ENCODE measurements at regions not wholly inside any gene's neighbourhood (a gene's known extent, or its start where the extent isn't known, plus 50 kb on each side); places are given as distances from the start of the nearest gene placed in this dataset.

- H3K36me3 Mint-ChIP-seq (ENCODE audit: low read depth) = no peaks in the 10 kb centered on the region
- no peak for TF ChIP-seq CTCF (IDR thresholded peaks at IDR 0.05; ENCODE audit: unreplicated experiment in 3 of 3)
Measured at GRCh38 chr1:194710671-194711070, 1524.3 kb upstream of the B3GALT2 start.

GRCh38 chr1:194709439-194709838 is 1523.0 kb upstream of the B3GALT2 start:
- H3K27me3 Mint-ChIP-seq (ENCODE audit: low read depth) = no peaks in the 10 kb centered on the region
- TF ChIP-seq CTCF (IDR thresholded peaks at IDR 0.05; ENCODE audit: unreplicated experiment in 3 of 3) = no peak
- no peaks in the 10 kb centered on the region for H3K9me3 Mint-ChIP-seq
- no peaks in the 10 kb centered on the region for H3K36me3 Mint-ChIP-seq (ENCODE audit: low read depth)
- peaks cover 5% of the 10 kb centered on the region for H3K4me1 Mint-ChIP-seq
- H3K27ac Mint-ChIP-seq = no peak overlapping the region
- H3K4me3 Mint-ChIP-seq = no peak overlapping the region

More at GRCh38 chr1:194710671-194711070, 1524.3 kb upstream of the B3GALT2 start:
- Mint-ChIP-seq H3K27me3 (ENCODE audit: low read depth) (no peaks in the 10 kb centered on the region), H3K27ac (no peak overlapping the region), H3K4me1 (no peaks in the 10 kb centered on the region), H3K4me3 (no peak overlapping the region), H3K9me3 (no peaks in the 10 kb centered on the region)

GRCh38 chr1:194707074-194707473 is 1520.7 kb upstream of the B3GALT2 start:
- no peak overlapping the region for H3K4me3 Mint-ChIP-seq
- no peaks in the 10 kb centered on the region for H3K36me3 Mint-ChIP-seq (ENCODE audit: low read depth)

GRCh38 chr1:194705123-194705854 is 1518.9 kb upstream of the B3GALT2 start:
- Mint-ChIP-seq H3K4me1 (peaks cover 5% of the 10 kb centered on the region), H3K4me3 (no peak overlapping the region), H3K36me3 (ENCODE audit: low read depth) (no peaks in the 10 kb centered on the region), H3K9me3 (no peaks in the 10 kb centered on the region), H3K27ac (no peak overlapping the region), H3K27me3 (ENCODE audit: low read depth) (no peaks in the 10 kb centered on the region)
- TF ChIP-seq CTCF (IDR thresholded peaks at IDR 0.05; ENCODE audit: unreplicated experiment in 3 of 3) = no peak

More at GRCh38 chr1:194707074-194707473, 1520.7 kb upstream of the B3GALT2 start:
- Mint-ChIP-seq H3K27me3 (ENCODE audit: low read depth) (no peaks in the 10 kb centered on the region), H3K27ac (no peak overlapping the region), H3K4me1 (peaks cover 5% of the 10 kb centered on the region), H3K9me3 (no peaks in the 10 kb centered on the region)
- TF ChIP-seq CTCF (IDR thresholded peaks at IDR 0.05; ENCODE audit: unreplicated experiment in 3 of 3) = no peak

- no peak for TF ChIP-seq CTCF (IDR thresholded peaks at IDR 0.05; ENCODE audit: unreplicated experiment in 3 of 3)
- no peaks in the 10 kb centered on the region for H3K27me3 Mint-ChIP-seq (ENCODE audit: low read depth)
- no peaks in the 10 kb centered on the region for H3K9me3 Mint-ChIP-seq
- no peak overlapping the region for H3K27ac Mint-ChIP-seq
- H3K4me1 Mint-ChIP-seq = no peaks in the 10 kb centered on the region
- no peaks in the 10 kb centered on the region for H3K36me3 Mint-ChIP-seq (ENCODE audit: low read depth)
- no peak overlapping the region for H3K4me3 Mint-ChIP-seq
Measured at GRCh38 chr1:194698908-194699318, 1512.5 kb upstream of the B3GALT2 start.

GRCh38 chr1:194693244-194693643 is 1506.8 kb upstream of the B3GALT2 start:
- H3K4me1 Mint-ChIP-seq = no peaks in the 10 kb centered on the region
- H3K36me3 Mint-ChIP-seq (ENCODE audit: low read depth) = no peaks in the 10 kb centered on the region
- no peaks in the 10 kb centered on the region for H3K9me3 Mint-ChIP-seq

More at GRCh38 chr1:194693244-194693643, 1506.8 kb upstream of the B3GALT2 start:
- Mint-ChIP-seq H3K4me3 (no peak overlapping the region), H3K27ac (no peak overlapping the region), H3K27me3 (ENCODE audit: low read depth) (no peaks in the 10 kb centered on the region)
- no peak for TF ChIP-seq CTCF (IDR thresholded peaks at IDR 0.05; ENCODE audit: unreplicated experiment in 3 of 3)
